LNCaP clone FGC (cell line): ENCODE measurements at regions not wholly inside any gene's neighbourhood (a gene's known extent, or its start where the extent isn't known, plus 50 kb on each side); places are given as distances from the start of the nearest gene placed in this dataset.
"Not testable (repeated sequence)": the region's sequence is repeated elsewhere in the genome, so short reads cannot be mapped to it uniquely, and the experiment has no call there.

Source experiments
- DNase-seq: peaks from one replicate; pipeline ENCODE4 v3.0.0-alpha.2; 2011; ENCODE audit warnings: low read depth
- H3K4me3 ChIP-seq: 2 replicates; pipeline ENCODE4 v1.5.1; 2011; ENCODE audit warnings: mild to moderate bottlenecking, low read depth, low read length, control low read depth
- CTCF ChIP-seq: IDR thresholded peaks from 2 replicates; pipeline ENCODE4 v1.5.1; 2012; ENCODE audit warnings: mild to moderate bottlenecking; ENCODE audit not compliant: control insufficient read depth, insufficient read depth; ENCODE audit errors: extremely low read depth

DNA sequence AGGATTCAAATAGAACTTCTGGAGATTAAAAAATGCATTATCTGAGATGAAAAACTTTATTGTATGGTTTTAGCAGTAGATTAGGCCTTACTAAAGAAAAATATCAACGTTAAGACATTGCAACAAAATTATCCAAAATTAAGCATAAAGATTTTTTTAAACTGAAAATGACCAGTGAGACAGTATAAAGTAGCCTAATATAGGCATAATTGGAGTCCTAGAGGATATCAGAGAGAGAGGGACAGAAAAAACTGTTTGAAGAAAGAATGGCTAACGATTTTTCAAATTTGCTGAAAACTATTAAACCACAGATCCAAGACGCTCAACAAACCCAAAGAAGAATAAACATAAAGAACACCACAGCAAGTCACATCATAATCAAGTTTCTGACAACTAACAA is 149.5 kb upstream of the LMNTD1 start:
- TF ChIP-seq CTCF: no peak
- no peak for DNase-seq
- no peak overlapping the region for H3K4me3 ChIP-seq

DNA sequence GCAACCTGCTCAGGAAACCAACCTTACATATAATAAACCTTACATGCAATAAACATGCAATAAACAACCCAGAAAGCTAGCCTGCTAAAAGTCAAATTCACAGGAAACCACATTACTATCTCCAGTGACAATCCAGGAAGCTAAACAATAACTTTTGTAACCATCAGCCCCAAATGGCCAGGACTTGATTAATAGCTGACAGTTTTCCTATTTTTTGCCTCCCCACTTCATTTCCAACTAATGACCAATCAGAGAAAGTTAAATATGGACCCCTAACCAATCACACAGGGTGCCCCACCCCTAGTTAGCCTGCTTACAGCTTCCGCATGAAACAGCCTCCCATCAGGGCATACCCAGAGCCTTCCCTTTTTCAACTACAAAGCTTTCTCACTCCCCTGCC is 152.2 kb upstream of the LMNTD1 start:
- no peak overlapping the region for H3K4me3 ChIP-seq
- TF ChIP-seq CTCF: no peak
- no peak for DNase-seq

DNA sequence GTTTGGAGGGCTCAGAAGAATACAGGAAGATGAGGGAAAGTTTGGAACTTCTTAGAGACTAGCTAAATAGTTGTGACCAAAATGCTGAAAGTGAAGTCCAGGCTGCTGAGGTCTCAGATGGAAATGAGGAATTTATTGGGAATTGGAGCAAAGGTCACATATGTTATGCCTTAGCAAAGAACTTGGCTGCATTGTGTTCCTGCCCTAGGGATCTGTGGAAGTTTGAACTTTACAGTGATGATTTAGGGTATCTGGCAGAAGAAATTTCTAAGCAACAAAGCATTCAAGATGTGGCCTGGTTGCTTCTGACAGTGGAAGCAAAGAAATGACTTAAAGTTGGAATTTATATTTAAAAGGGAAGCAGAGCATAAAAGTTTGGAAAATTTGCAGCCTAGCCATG is 153.6 kb upstream of the LMNTD1 start:
- not testable (repeated sequence) for DNase-seq, H3K4me3 ChIP-seq

DNA sequence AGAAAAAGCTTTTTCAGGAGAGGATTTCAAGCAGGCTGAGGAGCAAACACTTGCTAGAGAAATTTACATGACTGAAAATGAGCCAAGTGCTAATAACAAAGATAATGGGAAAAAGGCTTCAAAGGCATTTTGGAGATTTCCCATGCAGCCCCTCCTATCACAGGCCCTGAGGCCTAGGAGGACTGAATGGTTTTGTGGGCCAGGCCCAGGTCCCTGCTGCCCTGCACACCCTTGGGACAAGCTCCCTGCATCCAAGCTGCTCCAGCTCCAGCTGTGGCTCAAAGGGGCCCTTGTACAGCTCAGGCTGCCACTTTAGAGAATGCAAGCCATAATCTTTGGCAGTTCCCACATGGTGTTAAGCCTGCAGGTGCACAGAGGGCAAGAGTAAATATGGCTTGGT is 154.0 kb upstream of the LMNTD1 start:
- no peak overlapping the region for H3K4me3 ChIP-seq
- no peak for DNase-seq
- no peak for TF ChIP-seq CTCF

DNA sequence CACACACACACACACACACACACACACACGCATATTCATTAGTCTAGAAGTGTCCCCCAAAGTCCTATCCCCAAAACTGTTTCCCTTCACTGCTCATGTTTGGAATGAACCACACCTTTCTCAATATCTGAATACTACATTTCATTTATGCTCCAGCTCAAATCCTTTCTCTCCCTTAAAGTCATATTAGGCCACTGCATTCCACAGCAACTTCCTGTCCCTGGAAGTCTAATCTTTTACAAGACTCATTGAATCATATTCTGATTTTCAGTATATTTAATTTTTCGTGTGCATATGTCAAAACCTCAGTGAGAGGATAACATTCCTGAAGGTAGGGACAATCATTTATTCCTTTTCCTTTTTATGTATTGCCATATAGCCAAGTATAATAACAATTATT is 155.6 kb upstream of the LMNTD1 start:
- TF ChIP-seq CTCF: no peak
- DNase-seq: no peak
- no peak overlapping the region for H3K4me3 ChIP-seq

DNA sequence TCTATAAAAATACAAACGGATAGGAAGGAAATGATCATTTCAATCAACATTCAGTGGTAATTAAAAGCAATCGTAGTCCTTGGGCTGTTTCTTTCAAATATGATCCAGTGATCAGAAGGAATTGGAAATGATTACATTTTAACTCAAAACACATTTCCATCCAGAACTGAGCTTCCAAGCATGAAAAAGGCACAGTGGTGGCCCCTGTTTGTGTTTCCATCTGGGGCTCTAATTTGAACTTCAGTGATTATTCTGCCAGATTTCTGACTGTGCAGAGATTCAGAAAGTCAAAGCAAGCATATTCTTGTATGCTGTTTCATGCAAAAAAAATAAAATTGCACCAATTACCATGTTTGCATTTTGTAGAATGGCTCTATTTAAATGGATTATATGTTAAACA is 157.0 kb upstream of the LMNTD1 start:
- H3K4me3 ChIP-seq: no peak overlapping the region
- no peak for TF ChIP-seq CTCF
- DNase-seq: no peak

DNA sequence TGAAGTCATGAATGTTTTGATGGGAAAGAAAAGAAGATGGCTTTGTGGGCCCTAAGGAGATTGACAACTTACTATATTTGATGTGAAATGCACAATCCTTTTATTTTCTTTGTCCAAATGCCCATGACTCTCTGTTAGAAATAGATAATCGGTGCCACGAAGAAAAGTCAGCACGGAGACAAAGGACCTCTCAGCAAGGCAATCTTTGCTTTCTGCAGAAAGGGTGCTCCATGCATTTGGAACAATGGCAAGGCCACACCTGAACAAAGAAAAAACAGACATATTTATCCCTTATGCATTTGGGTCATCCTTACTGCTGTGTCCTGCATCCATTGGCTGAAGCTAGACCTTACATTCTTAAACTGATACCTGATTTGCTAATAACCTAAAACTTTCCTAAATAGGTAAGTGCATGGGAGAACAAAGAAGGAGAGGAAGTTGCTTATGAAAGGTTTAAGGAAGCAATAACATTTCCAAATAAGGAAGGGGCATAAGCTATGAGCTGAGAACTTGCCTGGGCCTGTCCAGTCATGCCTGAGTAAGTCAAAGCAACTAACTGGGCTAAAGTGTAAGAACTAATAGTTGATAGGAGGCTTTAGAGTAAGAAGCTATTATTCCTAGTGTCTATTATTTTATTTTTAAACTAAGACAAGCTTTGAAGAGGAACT is 158.0 kb upstream of the LMNTD1 start:
- not testable (repeated sequence) for H3K4me3 ChIP-seq, DNase-seq

DNA sequence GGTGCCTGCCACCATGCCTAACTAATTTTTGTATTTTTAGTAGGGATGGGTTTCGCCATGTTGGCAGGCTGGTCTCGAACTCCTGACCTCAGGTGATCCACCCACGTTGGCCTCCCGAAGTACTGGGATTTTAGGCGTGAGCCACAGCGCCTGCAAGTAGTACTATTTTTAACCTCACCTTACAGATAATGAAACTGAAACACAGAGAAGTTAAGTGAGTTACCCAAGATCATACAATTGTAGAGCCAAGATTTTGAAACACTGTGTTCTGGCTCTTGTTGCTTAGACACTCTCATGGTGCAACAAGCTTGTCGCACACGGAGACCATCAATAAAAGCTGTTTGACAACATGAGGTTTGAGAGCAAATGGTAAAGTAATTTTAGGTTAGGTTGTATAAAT is 159.1 kb upstream of the LMNTD1 start:
- DNase-seq: no peak
- TF ChIP-seq CTCF: no peak
- no peak overlapping the region for H3K4me3 ChIP-seq
